ENCODE measurements at regions not wholly inside any gene's neighbourhood (a gene's known extent, or its start where the extent isn't known, plus 50 kb on each side); places are given as distances from the start of the nearest gene placed in this dataset.

DNA sequence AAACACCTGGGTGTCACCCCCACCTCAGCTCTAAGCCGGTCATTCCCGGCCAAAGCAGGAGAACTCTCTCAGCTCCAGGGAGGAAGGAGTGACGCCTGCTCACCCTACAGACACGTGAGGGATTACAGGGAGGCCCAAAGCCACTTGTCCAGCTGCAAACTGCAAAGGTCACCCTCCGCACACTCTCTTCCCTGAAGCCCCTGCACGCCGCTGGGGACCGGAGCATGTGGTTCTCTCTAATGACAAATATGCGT is 108.0 kb upstream of the ID2 start:
- in situ Hi-C loops (cut with HindIII; ENCODE audit: low sequenced_read_pairs), result no loop called here

- in situ Hi-C loops (cut with HindIII; ENCODE audit: low sequenced_read_pairs), result no loop called here
Observed at GRCh38 chr2:8574196-8575037, 107.4 kb upstream of the ID2 start.

DNA sequence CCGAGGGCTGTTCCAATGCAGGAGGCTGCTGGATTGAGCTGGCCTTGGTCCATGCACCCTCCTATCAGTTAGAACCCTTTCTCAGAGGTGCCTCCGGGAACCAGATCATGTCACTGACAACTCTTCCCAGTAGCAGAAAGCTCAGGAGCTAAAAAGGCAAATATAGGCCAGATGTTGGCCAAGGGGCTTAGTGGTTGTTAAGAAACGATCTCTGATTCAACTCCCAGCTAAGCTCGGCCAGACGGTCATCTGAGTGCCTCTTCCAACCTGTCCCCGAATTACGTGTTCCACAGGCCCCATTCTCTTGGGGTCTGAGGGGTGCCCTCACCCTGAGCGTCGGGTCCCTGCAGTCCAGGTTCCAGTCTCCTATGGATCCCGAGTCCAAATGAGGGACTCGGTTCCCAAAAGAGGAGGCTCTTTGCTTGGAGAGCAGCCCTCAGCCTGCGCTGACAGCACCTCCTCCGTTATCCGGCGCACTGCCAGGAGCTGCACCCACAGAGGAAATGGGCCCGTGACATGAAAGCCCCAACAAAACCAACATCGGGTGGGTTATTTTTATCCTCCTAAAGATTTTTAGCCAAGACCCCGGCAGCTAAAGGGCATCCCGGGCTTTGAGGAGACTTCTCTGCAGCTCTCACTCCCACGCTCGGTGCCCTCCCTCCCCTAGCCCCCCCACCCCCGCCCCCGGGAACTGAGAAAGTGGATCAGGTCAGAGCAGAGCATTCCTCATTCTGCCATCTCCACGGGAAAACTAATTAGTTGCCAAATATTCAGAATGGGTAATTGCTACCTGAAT is 106.6 kb upstream of the ID2 start:
- in situ Hi-C loops (cut with HindIII; ENCODE audit: low sequenced_read_pairs), result no loop called here

- in situ Hi-C loops (cut with HindIII; ENCODE audit: low sequenced_read_pairs), result no loop called here
Observed at GRCh38 chr2:8575834-8576423, 105.9 kb upstream of the ID2 start.

DNA sequence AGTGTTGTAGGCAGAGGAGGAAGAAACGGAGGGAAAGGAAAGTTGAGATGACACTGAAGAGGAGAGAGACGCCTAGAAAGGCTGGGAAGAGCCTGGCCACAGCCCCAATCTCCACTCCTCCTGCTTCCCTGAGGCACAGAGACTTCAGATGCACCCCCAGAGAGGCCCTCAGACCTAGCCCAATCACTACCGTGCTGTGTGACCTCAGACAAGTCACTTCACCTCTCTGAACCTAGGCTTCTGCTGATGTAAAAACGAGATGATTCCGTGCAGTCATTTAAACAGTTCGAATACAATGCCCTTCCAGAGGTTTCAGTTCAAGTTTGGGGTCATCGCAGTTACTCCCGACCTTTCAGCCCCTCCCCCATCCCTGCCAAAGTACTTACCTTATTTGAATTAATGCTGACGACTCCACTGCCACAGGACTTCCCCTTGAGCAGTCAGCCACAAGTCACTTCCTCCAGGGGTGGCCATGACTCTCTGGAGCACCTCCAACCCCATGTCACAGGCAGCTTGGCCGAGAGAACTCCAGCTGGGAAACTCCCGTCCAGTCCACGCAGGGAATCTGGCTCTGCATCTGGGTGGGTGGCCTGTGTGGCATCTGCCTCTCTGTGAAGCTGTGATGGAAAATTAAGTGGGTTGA is 105.2 kb upstream of the ID2 start:
- in situ Hi-C loops (cut with HindIII; ENCODE audit: low sequenced_read_pairs), result no loop called here

GRCh38 chr2:8577573-8577972 is 104.3 kb upstream of the ID2 start:
- in situ Hi-C loops (cut with HindIII; ENCODE audit: low sequenced_read_pairs), result no loop called here

DNA sequence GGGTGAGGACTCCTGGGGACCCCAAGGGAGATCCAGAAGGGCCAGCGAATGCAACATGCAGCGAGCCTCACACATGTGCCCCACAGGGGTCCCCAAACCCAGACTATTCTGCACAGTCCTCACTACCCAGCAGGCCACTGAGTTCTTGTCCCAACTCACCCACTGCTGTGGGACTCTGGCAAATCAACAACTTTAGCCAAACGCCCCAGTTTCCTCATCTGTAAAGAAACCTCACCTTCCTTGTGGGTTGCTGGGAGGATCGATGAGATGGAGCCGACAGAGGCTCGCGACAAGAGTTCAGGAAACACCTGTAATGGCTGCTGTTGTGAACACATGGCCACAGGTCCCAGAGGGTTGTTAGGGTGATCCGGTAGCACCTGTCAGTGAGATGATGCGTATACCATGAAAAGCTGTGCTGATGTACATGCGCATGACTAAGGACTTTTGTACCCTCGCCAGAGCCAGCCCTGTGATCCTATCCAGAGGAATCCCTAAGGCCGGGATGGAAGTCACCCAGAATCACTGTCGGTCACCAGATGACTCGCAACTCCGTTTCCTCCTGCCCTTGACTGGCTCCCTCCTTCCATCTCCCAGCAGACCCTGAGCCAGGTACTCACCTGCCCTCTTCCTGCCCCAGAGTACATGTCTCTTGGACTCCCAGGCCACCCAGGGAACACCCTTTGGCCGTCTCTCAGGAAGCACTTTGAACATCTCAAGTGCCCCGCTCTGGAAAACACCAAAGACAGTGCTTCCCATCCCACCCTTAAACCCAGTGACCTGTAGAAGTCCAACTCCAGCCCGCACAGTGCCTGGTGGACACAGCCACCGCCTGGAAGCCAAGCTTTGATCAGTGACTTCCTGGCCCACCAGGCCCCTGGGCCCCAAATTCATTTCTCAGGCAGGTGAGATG is 103.3 kb upstream of the ID2 start:
- in situ Hi-C loops (cut with HindIII; ENCODE audit: low sequenced_read_pairs), result no loop called here

DNA sequence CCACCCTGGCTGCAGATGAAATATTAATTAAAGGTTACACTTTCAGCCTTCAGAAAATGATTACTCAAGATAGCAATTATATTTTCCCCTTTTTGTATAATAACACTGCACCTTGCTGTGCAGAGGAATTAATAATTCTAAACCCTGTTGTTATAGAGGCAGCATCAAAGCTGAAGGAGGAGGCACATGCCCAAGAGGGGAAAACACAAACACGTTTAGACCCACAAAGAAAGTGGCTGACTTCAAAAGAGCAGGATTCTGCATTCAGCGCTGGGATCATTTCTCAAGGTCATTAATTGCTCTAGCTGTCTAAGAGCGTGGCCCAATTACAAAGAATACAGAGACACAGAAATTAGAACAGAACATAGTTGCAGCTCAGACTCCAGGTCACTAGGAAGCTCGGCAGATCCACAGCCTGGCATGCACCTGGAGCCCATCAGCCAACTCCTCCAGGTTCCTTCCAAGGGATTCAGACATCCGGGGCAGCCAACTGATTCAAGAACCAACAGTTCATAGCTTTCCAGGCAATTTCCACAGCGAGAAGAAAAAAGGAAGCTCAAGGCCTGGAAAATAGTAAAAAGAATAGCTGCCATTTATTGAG is 102.3 kb upstream of the ID2 start:
- in situ Hi-C loops (cut with HindIII; ENCODE audit: low sequenced_read_pairs), result no loop called here

- in situ Hi-C loops (cut with HindIII; ENCODE audit: low sequenced_read_pairs), result no loop called here
Observed at GRCh38 chr2:8580316-8581233, 101.3 kb upstream of the ID2 start.

GRCh38 chr2:8581234-8581561 is 100.7 kb upstream of the ID2 start:
- in situ Hi-C loops (cut with HindIII; ENCODE audit: low sequenced_read_pairs), result no loop called here

GRCh38 chr2:8581601-8582041 is 100.2 kb upstream of the ID2 start:
- in situ Hi-C loops (cut with HindIII; ENCODE audit: low sequenced_read_pairs), result no loop called here

DNA sequence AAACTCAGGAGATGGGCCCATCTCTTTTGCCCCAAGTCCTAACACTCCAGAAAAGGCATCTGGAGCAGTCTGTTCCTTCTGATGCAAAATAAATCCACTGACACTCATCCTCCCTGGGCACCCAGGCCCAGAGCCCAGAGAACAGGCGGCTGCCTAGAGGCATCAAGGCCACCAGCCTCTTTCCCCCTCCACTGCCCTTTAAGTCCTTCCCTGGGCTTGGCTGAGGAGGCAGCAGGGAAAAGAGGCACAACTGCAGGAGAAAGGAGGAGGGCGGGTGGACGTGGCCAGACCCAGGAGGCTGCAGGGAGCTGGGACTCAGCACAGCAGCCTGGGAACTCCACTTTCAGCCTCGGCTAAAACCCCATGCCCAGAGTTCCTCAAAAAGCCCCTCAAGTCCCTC is 99.7 kb upstream of the ID2 start:
- in situ Hi-C loops (cut with HindIII; ENCODE audit: low sequenced_read_pairs), result no loop called here

DNA sequence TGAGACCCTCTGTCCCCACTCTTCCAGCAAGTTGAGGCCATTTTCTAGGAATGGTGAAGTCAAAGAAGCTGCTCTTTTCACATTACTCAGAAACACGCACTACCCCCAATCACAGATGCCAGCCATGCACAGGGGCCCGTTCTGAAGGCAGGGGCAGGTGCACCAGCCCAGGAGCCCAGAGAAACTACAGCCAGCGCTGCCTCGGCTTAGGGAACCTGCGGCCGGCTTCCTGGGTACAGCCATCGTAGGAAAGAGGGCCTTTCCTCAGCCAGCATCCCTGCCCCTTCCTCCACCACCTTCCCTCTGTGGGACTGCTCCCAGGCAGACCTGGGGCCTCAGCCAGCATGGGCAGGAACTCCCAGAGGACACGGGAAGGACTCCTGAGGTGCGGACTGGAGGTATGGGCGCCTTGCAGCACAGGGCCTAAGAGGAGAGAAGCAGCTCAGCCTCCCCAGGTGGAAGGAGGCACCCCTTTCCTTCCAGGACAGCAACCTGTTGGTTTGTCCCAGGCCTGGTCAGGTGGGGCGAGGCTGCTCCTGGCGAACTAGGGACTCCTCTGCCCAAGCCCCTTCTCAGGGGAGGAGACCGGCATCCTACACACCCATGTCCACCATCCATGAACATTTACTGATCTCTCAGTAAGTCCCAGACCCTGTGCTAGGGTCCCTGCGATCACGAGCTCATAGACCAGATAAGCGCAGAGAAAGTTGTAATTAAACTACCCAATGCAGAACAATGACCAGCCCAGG is 99.0 kb upstream of the ID2 start:
- in situ Hi-C loops (cut with HindIII; ENCODE audit: low sequenced_read_pairs), result no loop called here

DNA sequence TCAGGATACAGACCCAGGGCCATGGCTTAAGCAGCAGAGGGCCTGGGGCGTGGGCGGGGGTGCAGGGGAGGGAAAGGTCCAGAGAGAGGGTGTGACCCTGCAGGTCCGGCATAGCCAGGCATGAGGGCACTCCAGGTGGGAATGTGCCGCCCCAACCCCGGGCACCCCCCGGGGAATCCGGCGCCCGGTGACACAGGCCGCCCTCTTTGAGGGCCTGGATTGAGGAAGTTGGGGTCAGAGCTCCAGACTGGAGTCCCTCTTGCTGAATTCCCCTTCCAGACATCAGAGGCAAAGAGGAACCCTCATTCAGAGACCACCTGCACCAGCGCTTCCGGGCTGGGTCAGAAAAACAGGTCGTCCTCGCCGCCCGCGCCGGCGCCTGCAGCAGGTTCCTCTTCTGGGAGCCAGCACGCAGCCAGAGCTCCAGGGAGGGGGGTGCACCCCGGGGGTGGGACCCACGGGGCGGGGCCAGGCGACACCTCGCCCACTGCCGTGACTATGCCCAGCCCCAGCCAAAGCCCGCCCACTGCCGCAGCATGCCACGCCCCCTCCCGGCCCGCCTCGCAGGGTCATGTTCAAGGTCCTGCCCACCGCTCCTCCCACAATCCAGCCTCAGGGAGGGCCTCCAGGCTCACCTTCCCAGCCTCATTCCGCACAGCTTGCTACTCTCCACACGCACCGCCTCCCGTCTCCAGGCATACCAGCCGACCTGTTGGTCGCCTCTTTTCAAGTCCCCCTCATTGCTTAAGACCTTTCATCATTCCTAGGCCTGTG is 98.3 kb upstream of the ID2 start:
- in situ Hi-C loops (cut with HindIII; ENCODE audit: low sequenced_read_pairs), result no loop called here

DNA sequence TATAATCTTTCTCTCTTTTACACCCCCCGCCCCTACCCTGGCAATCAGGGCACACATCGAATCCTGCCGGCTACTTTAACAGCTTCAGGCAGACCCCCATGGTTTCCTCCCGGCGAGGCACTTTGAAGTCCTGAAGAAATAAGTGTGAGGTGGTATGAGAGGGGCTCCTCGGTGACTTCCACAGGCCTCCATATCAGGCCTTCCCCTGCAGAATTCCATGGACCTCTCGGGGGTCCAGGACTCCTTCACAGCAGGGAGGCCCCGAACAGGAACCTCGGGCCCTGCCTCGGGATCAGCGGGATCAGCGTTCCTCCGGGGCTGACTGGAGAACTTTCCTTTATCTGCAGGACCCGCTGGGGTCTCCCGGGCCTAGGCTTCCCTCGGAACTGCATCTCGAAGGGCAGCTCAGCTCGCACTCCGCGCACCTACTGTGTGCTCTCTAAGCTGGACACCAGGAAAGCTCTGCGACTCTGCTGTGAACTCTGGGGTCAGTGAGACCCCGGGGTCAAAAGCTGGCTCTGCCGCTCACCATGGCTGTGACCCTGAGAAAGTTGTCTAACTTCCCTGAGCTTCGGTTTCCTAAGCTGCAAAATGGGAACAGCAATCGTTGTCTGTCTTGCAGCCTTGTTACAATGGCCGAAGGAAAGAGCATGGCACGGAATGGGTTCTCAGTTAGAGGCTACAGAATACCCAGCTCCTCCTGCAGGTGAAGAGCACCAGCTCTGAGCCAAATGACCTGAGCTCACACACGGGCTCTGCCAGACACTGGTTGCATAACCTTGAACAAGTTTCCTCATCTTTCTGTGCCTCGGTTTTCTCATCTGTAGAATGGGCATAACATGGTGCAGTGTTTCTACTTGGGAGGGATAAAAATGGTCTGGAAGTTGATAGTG is 97.4 kb upstream of the ID2 start:
- in situ Hi-C loops (cut with HindIII; ENCODE audit: low sequenced_read_pairs), result no loop called here

DNA sequence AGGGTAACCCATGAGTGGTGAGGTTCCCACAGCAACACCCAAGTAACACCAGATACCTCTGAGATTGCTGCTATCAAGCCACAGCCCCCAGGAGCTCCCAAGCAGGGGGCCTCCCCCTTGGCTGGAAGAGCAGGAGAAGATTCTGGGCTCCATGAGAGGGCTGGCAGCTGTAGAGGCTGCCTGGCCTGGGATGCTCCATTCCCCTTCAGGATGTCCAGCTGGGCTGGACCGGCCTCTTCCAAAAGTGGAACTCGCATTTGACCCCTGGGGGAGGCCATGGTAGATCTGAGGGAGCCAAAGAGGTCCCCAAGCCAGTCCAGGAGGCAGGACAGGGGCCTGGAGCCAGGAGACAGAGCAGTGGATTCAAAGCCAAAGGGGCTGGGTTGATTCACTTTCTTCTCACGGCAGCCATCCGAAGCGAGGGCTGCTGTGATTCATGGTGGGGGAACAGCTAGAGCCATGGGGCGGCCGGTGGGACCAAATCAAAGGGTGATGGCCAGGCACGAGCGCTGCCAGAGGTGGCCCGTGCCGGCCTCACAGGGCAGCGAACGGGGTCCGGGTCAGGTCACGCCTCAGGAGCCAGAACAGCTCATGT is 95.3 kb upstream of the ID2 start:
- in situ Hi-C loops (cut with HindIII; ENCODE audit: low sequenced_read_pairs), result no loop called here
